ENCODE measurements at regions not wholly inside any gene's neighbourhood (a gene's known extent, or its start where the extent isn't known, plus 50 kb on each side); places are given as distances from the start of the nearest gene placed in this dataset.
A peak's percentile ranks its signal among the peaks of the same experiment; 100 is the strongest.

GRCh38 chr5:73301208-73301901 lies 128.4 kb downstream of the TMEM174 start:
- H3K27me3 Mint-ChIP-seq, result peaks cover 84% of the 10 kb centered on the region
- POLR2A ChIA-PET, result interaction anchor here (0.6 kb wide), 1 partner anchor 158 kb away, joined by 4 read pairs; no protein-coding TSS in a partner anchor
- DNase-seq, result no peak
- TF ChIP-seq CTCF (IDR thresholded peaks at IDR 0.05), result no peak
- no peaks in the 10 kb centered on the region for H3K9me3 Mint-ChIP-seq
- no peak for ATAC-seq
- no peak overlapping the region for H3K27ac Mint-ChIP-seq
- intact Hi-C loops (cut with micrococcal nuclease), result loop anchor here (2.0 kb wide), 1 partner anchor 145 kb away; no protein-coding TSS in a partner anchor
- CTCF ChIA-PET, result interaction anchor here (0.8 to 1.2 kb wide), 4 partner anchors 9 to 149 kb away, joined by 3 to 4 read pairs (median 3); no protein-coding TSS in a partner anchor
- no peaks in the 10 kb centered on the region for H3K36me3 Mint-ChIP-seq (ENCODE audit: low read depth)
- H3K4me1 Mint-ChIP-seq (ENCODE audit: low read depth), result peaks cover 17% of the 10 kb centered on the region
- no peak overlapping the region for H3K4me3 Mint-ChIP-seq

- intact Hi-C loops (cut with micrococcal nuclease), result loop anchor here (2.0 kb wide), 1 partner anchor 146 kb away; no protein-coding TSS in a partner anchor
- Mint-ChIP-seq H3K9me3 (no peaks in the 10 kb centered on the region), H3K4me1 (ENCODE audit: low read depth) (peaks cover 17% of the 10 kb centered on the region), H3K27ac (no peak overlapping the region), H3K36me3 (ENCODE audit: low read depth) (no peaks in the 10 kb centered on the region), H3K4me3 (no peak overlapping the region), H3K27me3 (peaks cover 82% of the 10 kb centered on the region)
- POLR2A ChIA-PET, result interaction anchor here (0.6 kb wide), 1 partner anchor 75 kb away, joined by 3 read pairs; no protein-coding TSS in a partner anchor
- no peak for TF ChIP-seq CTCF (IDR thresholded peaks at IDR 0.05)
- DNase-seq, result no peak
- CTCF ChIA-PET, result interaction anchor here (0.8 to 1.1 kb wide), 4 partner anchors 84 to 155 kb away, joined by 3 read pairs; no protein-coding TSS in a partner anchor
- ATAC-seq, result no peak
These were observed 127.6 kb downstream of the TMEM174 start for GRCh38 chr5:73300337-73301207.

GRCh38 chr5:73299665-73300336 lies 126.8 kb downstream of the TMEM174 start:
- ATAC-seq (no peak), DNase-seq (no peak)
- Mint-ChIP-seq H3K4me3 (no peak overlapping the region), H3K27me3 (peaks cover 84% of the 10 kb centered on the region), H3K27ac (no peak overlapping the region), H3K9me3 (no peaks in the 10 kb centered on the region), H3K4me1 (ENCODE audit: low read depth) (peaks cover 17% of the 10 kb centered on the region), H3K36me3 (ENCODE audit: low read depth) (no peaks in the 10 kb centered on the region)
- POLR2A ChIA-PET, result no interaction called here
- CTCF ChIA-PET, result interaction anchor here (0.9 to 3.2 kb wide), 3 partner anchors 83 to 156 kb away, joined by 3 to 13 read pairs (median 3); no protein-coding TSS in a partner anchor
- no peak for TF ChIP-seq CTCF (IDR thresholded peaks at IDR 0.05)
- intact Hi-C loops (cut with micrococcal nuclease), result loop anchor here (2.0 to 5.0 kb wide), 3 partner anchors 68 to 147 kb away; no protein-coding TSS in a partner anchor

- ChIA-PET CTCF (interaction anchor here (1.3 to 3.2 kb wide), 6 partner anchors 57 to 155 kb away, joined by 3 to 13 read pairs (median 4); no protein-coding TSS in a partner anchor), POLR2A (interaction anchor here (1.0 kb wide), 1 partner anchor 143 kb away, joined by 3 read pairs; no protein-coding TSS in a partner anchor)
- ATAC-seq (peak; percentile 39), DNase-seq (no peak)
- intact Hi-C loops (cut with micrococcal nuclease), result loop anchor here (5.0 kb wide), 2 partner anchors 67 to 82 kb away; no protein-coding TSS in a partner anchor
- peaks cover 81% of the 10 kb centered on the region for H3K27me3 Mint-ChIP-seq
- no peak overlapping the region for H3K4me3 Mint-ChIP-seq
- TF ChIP-seq CTCF (IDR thresholded peaks at IDR 0.05), result peak; percentile 35
- H3K4me1 Mint-ChIP-seq (ENCODE audit: low read depth), result peaks cover 17% of the 10 kb centered on the region
- no peaks in the 10 kb centered on the region for H3K9me3 Mint-ChIP-seq
- no peaks in the 10 kb centered on the region for H3K36me3 Mint-ChIP-seq (ENCODE audit: low read depth)
- no peak overlapping the region for H3K27ac Mint-ChIP-seq
These were observed 126.0 kb downstream of the TMEM174 start for GRCh38 chr5:73298772-73299630.
